ENCODE measurements at regions not wholly inside any gene's neighbourhood (a gene's known extent, or its start where the extent isn't known, plus 50 kb on each side); places are given as distances from the start of the nearest gene placed in this dataset.
"Not testable (repeated sequence)": the region's sequence is repeated elsewhere in the genome, so short reads cannot be mapped to it uniquely, and the experiment has no call there.

DNA sequence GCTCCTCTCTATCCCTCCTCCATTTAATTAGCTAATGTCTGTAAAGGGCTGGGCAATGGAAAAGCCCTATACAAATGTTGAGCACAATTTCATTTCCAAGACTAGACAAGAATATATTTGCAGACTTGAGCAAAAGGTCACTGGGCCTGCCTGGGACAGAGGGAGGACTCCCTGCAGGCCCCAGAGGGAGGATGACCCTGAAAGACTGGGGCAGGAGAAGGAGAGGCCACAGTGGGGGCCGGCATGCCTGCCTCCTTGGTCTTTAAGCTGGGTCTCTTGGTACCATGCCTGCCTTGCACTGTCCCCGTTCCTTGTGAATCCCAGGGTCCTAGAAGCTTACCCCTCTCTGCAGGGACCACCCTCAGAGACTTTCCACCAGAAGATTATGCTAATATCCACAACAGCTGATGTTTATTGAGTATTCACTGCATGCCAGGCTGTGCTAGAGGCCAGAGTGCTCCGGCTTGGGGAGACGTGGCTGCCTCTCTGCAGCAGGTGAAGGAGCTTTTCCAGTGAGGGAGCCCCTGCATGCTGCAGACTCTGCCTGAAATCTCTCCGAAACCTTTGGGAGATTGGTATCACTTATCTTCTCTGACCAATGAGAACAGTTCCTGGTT is 72.7 kb upstream of the HSPA9 start:
- DNase-seq (ENCODE audit: low read depth in 2 of 2): no peak

DNA sequence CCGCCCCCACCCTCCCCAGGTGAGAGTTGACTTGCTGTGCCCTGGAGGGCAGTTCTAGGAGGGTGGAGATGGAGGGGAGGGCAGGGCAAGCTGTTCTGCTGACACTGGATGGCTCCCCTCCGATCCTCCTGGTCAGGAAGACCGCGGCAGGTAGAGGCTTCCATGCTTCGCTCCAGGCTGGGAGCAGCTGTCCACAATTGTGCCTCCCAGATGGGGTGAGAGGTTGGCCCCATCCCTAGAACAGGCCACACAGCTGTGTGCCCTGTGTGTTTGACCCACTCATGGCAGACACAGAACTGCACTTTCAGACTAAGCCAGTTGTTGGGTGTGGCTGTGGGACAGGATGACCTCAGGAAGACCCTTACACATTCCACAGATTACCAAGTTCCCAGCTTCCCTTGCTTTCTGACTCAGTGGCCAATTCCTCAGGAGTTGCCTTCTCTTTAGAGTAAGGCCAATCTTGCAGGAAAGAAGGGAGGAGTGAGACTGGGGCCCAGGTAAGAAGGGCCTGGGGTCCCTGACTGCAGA is 72.1 kb upstream of the HSPA9 start:
- no peak for DNase-seq (ENCODE audit: low read depth in 2 of 2)

DNA sequence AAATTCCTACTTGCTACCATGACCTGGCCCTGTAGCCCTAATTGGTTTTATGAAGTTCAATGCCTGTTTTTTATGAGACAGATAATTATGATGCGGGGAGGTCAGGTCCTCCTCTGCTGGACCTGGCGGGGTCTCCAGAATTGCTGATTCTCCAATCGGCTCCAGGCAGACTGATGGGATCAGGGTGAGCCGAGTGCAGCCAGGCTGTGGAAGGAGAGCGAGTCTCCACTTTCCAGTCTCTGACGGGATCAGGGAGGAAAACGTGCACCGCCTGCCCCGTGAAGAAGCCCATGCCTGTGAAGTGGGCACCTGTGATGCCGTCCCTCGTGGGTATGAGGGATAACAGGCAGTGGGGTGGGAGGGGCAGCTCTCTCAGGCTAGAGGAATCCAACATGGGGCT is 71.5 kb upstream of the HSPA9 start:
- DNase-seq (ENCODE audit: low read depth in 2 of 2): no peak

DNA sequence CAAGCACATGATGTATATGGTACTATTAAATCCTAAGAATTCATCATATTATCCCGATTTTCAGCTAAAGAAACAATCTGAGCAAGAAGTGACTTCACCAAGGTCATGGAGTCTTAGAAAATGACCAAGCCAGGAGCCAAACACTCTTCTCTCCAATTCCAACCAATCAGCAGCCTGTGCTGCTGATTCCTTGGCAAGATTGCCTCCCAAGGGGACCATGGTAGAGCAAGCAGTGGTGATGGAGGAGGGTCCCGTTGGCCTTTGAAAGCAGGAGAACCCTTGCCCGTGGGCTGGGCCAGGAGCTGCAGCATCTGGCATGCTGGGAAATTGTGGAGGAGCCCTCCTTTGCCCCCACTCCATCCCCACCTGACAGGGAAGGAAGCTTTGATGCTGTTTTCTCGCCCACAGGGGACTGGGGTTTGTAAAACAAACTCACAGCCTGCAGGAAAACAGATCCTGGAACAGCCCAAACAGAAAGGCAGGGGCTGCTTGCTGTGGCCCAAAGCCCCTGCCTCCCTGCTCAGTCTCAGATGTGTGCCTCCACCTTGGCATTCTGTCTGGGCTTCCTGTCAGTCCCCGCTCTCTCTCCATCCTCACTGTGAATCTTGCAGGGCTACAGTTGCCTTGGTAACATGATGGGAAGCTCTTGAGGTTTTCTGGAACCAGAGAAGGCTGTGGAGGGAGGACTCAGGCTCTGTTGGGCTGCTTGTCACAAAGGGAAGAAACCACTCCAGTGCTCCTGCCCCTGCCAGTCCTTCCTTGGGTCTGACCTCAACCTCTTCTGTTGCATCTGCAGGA is 70.8 kb upstream of the HSPA9 start:
- no peak for DNase-seq (ENCODE audit: low read depth in 2 of 2)

DNA sequence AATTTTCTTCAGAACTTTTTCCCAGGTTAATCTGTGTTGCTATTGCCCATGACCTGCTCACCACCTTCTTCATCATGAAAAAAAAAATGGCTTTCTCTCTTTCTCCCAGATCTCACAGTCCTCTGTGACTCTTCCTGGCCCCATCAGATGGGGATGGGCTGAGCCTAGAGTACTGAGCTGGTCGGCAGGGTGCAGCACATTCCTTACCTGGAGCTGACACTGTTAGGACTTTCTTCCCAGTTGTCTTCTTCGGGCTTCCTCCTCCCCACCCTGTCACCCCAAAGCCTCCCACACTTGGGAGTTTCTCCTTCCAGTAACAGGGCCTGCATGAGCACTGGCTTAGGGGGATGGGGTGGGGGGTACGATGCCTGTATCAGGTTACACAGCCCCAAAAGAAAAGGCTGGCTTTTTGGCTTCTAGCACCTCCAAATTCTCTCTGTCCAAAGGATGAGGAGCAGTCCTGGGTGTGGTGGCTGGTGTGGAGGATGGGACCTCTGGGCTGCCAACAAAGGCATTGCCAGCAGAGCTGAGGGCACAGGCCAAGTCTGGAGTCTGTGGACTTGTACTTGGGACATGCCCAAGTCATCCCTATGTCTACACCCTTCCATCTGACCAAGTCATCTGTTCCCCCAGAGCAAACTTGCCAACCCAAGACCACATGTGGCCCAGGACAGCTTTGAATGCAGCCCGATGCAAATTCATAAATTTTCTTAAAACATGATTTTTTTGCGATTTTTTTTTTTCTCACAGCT is 68.0 kb upstream of the HSPA9 start:
- no peak for DNase-seq (ENCODE audit: low read depth in 2 of 2)

DNA sequence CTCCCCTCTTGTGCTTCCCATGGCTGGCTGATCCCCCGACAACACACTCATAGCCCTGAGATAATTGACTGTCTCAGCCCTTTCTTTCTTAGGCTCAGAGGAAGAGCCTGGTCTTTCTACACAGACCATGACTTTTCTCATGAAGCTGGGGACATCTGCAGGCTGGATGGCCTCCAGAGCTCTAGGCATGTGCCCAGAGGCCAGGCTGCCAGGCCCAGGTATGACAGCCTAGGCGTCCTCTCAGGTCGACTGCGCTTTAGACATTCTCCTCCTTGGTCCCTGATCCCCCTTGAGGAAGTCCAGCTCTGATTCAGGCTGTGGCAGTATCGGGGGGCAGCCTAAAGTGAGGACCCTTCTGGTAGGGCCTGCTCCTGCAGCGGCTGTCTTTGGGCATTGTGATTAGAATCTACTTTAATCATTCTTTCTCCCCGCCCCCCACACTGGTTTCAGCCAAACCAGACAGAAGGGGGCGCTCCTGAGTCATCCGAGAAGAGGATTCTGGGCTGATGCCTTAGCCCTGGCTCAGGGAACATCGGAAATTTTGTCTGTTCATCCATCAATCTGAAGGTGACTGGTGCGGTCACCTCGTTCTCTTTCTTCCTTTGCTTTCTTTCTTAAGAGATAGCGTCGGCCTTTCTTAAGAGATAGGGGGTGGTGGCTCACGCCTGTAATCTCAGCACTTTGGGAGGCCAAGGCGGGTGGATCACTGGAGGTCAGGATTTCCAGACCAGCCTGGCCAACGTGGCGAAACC is 66.5 kb upstream of the HSPA9 start:
- peak; percentile 25 for DNase-seq (ENCODE audit: low read depth in 2 of 2)

DNA sequence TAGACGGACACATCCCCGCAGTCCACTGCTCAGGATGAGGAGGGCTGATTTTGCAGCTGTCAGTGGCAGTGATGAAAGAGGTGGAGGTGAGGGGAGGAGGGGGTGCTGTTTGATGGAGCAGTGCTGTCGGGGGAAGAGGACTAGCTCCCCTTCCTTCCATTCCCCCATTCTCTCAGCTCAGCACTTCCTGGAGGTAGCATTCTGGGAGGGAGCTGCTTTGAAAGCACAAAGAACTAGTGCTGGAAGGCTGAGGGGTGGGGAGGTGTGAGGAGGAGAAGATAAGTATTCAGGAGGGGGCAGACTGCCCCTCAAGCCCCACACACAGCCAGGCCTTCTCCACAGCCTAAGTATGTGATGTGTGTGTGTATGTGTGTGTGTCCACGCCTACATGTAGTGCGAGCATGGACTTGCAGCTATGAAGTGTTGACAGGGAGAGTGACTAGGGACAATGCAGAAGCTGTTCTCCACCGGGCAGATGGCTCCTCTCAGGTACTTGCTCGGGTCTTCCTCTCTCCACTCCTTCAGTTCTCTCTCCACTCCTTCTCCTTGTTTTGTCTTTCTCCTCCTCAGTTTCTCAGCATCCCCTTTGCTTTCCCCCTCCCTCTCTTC is 65.5 kb upstream of the HSPA9 start:
- no peak for DNase-seq (ENCODE audit: low read depth in 2 of 2)

DNA sequence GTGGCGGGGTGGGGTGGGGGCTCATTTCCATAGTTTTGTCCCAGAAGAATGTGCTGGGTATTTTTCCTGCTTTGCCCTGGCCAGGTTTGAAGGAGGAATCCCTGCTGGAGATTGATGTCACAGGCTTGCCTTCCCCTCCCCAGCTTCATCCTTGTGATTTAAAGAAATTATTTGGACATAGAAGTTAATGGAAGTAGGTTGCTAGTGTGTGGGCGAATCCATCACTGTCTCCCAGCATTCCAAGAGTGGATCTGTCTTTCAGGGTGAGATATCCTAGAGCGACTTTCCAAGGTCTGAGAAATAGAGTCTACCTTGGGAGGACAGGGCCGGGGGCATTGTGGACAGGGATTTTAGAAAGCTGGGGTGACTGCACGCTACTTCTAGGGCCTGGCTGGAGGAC is 64.9 kb upstream of the HSPA9 start:
- no peak for DNase-seq (ENCODE audit: low read depth in 2 of 2)

DNA sequence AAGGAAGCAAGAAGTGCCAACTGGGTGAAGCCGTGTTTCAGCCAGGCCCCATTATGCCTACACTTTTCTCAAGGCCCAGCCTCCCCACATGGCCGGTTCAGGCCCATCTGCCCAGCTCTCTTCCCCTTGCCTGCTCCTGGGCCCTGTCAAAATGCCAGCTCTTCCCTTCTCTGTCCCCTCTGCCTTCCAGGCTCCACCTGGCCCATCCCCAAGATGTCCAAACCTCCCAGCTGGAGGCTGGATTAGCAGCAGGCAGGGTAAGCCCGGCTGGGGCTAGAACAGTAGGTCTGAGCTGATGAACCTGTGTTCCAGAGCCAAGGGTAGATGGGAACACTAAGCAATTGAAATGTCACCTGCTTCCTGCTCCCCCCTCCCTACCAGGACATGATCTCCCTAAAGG is 64.1 kb upstream of the HSPA9 start:
- DNase-seq (ENCODE audit: low read depth in 2 of 2): no peak

DNA sequence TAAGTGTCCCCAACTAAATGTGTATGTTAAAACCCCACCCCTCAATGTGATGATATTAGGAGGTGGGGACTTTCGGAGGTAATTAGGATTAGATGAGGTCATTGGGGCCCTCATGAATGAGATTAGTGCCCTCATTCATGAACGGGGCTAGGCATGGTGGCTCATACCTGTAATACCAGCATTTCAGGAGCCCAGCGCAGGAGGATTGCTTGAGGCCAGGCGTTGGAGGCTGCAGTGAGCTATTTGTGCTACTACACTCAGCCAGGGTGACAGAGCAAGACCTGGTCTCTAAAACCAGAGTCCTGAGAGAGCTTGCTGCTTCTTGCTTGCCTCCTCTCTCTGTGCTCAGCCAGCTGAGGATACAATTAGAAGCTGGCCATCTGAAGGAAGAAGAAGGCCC is 62.1 kb upstream of the HSPA9 start:
- no peak for DNase-seq (ENCODE audit: low read depth in 2 of 2)

DNA sequence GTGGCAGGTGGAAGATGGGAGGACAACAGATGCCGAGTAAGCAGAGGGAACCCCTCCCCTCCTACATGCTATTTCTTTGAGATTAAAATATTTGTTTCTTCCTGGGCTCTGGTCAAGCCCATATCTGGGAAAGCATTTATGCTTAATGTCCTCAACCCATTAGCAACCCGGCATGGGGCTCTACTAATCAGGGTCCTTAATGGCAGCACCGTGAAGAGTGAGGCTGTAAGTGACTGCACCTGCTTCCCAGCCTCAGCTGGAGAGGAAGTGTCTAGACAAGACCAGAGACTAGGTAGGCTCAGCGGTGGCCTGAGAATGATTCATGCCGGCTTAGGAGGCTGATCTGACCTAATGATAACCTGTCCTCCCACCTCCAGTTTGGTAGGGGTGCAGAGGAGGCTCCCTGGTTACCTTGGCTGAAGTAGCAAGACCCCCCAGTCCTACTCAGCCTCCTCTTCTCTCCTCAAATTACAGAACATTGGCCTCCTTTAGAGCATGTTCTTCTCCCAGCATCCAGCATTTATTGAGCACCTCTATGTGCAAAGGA is 61.3 kb upstream of the HSPA9 start:
- DNase-seq (ENCODE audit: low read depth in 2 of 2): no peak

DNA sequence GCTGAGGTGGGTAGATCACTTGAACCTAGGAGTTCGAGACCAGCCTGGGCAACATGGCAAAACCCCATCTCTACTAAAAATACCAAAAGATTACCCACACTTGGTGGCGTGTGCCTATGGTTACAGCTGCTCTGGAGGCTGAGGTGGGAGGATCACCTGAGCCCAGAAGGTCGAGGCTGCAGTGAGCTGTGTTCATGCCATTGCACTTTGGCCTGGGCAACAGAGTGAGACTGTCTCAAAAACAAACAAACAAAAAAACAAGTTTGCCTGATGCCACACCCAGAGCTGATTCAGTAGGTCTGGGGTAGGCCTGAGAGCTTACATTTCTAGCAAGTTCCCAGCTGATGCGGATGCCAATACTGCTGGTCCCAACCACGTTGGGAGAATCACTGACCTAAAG is 60.5 kb upstream of the HSPA9 start:
- no peak for DNase-seq (ENCODE audit: low read depth in 2 of 2)

DNA sequence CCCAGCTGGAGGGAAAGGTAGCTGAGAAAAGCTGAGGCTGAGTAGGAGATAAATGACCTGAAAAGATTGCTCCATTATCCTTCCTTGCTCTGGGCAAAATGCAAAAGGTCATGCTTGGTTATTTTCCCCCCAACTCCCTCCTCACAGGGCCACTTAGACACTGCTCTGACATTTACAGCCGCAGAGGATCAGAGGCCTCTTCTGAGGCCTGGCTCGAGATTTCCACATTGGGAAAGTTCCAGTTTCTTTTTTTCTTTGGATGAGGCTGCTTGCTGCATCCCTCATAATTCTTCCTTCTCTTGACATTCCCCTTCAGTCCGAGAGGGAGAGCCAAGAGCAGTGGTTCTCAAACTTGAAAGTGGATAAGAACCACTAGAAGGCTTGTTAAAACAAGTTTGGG is 60.1 kb upstream of the HSPA9 start:
- DNase-seq (ENCODE audit: low read depth in 2 of 2): peak in 1 of 2 experiments; percentile 9

DNA sequence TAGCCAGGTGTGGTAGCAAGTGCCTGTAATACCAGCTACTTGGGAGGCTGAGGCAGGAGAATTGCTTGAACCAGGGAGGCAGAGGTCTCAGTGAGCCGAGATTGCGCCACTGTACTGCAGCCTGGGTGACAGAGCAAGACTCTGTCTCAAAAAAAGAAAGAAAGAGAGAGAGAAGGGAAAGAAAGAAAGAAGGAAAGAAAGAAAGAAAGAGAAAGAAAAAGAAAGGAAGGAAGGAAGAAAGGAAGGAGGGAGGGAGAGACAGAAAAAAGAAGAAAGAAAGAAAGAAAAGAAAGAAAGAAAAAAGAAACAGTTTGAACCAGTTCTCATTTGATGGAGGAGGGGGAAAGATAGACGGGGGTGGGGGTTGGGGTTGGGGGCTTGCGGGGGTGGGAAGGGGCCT is 59.6 kb upstream of the HSPA9 start:
- DNase-seq (ENCODE audit: low read depth in 2 of 2): not testable (repeated sequence)

DNA sequence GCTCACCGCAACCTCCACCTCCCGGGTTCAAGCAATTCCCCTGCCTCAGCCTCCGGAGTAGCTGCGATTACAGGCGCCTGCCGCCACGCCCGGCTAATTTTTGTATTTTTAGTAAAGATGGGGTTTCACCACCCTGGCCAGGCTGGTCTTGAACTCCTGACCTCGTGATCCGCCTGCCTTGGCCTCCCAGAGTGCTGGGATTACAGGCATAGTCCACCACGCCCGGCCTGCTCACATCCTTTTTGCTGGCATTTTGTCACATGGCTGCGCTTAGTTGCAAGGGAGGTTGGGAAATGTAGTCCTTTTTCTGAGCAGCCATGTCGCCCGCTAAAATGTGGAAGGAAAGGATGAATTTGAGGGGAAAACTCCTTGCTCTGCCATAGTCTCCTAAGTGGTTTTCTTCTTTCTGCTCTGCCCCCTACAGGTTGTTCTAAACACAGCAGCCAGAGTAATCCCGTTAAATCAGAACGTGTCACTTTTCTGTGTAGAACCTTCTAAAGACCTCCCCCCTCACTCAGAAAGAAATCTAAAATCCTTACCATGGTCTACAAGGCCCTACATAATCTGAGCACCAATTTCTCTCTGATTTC is 57.8 kb upstream of the HSPA9 start:
- peak; percentile 57 to 70 for DNase-seq (ENCODE audit: low read depth in 2 of 2)

DNA sequence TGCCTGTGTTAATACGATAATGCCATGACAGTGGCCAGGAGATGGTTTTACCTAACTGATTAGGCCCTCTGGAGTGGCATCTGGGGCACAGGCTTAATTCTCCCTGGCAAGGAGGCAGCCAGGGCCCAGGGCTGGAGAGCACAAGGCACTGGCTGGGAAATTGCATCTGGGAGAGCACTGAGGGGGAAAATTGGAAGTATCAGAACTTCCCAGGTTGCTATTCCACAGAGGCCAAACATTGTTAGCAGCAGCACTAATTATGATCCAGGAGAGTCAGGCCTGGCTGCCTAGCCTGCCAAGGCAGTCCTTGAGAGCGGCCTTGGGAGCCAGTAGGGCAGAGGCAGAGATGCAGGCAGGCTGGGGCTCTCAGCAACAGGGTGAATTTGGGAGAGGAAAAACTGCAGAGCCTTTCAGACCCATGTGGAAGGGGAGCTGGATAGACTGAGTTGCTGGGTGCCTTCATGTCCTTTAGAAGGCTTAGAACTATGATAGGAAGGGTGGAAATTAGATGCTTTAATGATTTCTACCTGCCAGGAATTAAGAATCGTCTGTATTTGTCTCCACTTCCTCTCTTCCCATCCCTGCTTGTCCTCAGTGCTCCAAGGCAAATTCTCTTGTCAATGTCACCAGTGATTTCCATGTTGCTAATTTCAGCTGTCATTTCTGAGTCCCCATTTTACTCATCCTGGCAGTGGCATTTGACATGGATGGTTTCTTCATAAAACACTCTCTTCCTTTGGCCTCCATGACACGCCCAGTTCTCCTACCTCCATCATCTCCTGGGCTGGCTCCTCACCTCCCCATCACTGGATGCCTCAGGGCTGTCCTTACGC is 56.1 kb upstream of the HSPA9 start:
- DNase-seq (ENCODE audit: low read depth in 2 of 2): no peak

DNA sequence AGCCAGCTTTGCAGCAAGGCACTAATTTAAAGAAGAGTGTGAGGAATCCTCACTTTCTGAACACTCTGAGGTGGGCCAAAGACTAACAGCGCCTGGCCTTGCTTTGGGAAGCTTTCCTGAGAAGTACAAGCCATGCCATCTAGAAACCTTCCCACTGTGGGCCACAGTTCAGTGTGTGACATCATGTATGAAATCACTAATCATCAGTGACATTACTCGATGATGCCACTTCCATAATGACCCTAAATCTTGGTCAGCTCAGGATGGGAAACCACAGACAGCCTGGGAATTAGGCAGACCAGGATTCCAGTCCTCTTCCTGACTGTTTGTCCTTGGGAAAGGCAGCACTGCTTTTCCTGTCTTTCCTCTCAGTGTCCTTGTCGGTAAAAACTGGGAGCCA is 54.2 kb upstream of the HSPA9 start:
- DNase-seq (ENCODE audit: low read depth in 2 of 2): no peak

DNA sequence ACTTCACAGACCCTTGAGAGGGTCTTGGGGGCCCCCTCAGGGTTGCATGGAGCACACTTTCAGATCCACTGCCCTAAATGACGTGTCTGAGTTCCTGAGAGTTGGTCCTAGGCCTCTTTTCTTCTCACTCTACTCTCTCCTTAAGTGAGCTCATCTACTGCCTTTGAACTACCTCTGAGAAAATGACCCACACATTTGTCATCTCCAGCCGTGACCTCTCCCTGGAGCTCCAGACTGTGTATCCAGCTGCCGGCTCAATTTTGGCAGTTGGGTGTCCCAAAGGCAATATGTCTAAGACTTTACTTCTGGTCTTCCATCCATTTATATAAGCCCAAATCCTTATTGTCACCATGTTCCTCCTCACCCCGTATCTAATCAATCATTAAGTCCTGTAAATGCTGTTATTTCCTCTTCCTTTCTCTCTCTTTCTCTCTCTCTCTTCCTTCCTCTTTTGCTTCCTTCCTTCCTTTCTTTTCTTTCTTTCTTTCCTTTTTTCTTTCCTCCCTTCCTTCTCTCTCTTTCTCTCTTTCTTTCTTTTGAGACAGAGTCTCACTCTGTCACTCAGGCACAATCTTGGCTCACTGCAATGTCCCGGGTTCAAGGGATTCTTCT is 51.2 kb upstream of the HSPA9 start:
- no peak for DNase-seq (ENCODE audit: low read depth in 2 of 2)

DNA sequence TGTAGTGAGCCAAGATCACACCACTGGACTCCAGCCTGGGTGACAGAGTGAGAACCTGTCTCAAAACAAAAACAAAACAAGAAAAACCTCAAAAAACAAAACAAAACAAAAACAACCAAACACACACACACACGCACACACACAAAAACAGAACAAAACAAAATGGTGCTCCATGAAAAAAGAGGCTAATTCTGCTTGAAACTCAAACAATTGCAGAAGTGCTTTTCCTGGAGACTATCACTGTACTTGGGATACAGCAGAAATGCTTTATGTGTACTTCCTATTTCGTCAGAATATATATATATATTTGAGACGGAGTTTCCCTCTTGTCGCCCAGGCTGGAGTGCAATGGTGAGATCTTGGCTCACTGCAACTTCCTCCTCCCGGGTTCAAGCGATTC is 49.9 kb upstream of the HSPA9 start:
- DNase-seq (ENCODE audit: low read depth in 2 of 2): no peak

Data from fibroblast of skin of left quadriceps (primary cell).